Activated CD4-positive, alpha-beta T cell treated with anti-CD3 and anti-CD28 coated beads, Interleukin-10, Interleukin-2, amounts not matched to agents 100 ng/mL and 50 ng/mL, durations not matched to agents 16 hours and 8 hours (primary cell): ENCODE measurements at regions not wholly inside any gene's neighbourhood (a gene's known extent, or its start where the extent isn't known, plus 50 kb on each side); places are given as distances from the start of the nearest gene placed in this dataset.

Source experiments
- DNase-seq: peaks from one replicate; pipeline ENCODE4 v3.0.0-alpha.2; 2020

- no peak for DNase-seq
Observed at GRCh38 chr2:118661179-118661578, 186.3 kb downstream of the EN1 start.

- no peak for DNase-seq
Observed at GRCh38 chr2:118658596-118659198, 188.8 kb downstream of the EN1 start.

GRCh38 chr2:118657466-118657865 lies 190.0 kb downstream of the EN1 start:
- no peak for DNase-seq

DNA sequence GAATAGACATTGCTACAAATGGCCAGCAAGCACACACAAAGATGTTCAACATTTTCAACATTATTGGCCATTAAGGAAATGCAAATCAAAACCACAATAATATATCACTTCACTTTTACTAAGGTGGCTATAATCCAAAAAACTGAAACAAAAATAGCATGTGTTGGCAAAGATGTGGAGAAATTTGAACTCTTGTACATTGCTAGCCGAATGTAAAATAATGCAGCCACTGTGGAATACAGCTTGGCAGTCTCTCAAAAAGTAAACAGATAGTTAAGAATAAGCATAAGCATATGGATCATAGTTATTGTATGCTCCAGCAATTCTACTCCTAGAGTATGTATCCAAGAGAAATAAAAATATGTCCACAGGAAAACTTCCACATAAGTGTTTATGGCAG lies 192.5 kb downstream of the EN1 start:
- DNase-seq: no peak

DNA sequence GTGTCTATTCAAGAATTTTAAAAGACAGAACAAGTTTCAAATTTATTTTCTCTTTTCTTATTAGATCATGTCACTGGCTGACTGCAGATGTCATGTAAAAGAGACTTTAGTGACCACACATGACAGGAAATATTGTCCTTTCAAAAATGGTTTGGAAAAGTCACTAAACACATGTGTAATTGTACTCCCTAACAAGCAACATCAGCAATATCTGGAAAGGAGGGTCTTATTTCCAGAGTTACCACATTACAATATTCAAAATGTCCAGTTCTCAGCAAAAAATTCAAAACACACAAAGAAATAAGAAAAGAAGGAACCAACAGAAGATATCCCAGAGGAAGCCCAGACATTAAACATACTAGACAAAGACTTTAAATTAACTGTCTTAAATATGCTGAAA lies 197.1 kb downstream of the EN1 start:
- no peak for DNase-seq

DNA sequence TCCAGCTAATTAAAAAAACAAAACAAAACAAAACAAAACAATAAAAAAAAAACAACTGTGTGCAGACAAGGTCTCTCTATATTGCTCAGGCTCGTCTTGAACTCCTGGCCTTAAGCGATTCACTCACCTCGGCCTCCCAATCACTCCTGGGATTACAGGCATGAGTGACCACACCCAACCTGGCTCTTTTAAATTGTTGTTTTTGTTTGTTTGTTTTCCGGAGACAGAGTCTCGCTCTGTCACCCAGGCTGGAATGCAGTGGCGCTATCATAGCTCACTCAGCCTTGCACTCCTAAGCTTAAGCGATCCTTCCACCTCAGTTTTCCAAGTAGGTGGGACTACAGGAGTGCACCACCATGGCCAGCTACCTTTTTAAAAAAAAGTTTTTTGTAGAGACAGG lies 201.6 kb downstream of the EN1 start:
- DNase-seq: no peak

GRCh38 chr2:118644190-118644589 lies 203.3 kb downstream of the EN1 start:
- no peak for DNase-seq

- no peak for DNase-seq
Observed at GRCh38 chr2:118643294-118643693, 204.2 kb downstream of the EN1 start.

- no peak for DNase-seq
Observed at GRCh38 chr2:118642501-118642900, 204.9 kb downstream of the EN1 start.

DNA sequence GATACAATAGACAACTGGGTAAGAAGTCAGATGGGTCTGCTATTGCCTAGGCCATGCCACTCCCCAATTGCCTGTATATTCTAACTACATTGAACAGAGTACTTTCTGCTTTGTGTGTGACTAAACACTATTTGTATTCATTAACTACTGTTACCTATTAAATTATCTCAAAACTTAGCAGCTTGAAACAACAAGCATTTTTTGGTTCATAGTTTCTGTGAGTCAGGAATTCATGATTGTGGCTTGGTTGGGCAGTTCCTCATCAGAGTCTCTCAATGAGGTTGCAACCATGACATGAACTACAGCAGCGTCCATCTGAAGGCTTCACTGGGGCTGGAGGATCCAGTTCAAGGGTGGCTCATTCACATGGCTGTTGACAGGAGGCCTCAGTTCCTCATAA lies 205.7 kb downstream of the EN1 start:
- DNase-seq: no peak

DNA sequence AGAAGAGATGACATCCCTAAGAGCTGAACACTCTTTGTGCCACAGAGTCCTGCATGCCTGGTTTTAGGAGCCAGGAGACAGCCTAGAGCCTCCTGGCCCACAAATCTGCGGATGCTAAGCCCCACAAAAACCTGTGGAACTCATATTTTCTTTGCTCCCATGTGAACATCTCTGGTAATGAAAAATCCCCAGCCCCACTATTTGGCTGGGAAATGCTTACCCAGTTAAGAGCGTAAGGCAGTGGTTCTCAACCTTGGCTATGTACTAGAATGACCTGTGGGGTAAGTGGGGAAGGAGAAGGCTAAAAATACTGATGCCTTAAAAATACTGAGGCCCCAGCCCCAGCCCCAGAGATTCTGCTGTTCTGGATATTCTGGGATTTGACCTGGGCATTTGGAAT lies 208.1 kb downstream of the EN1 start:
- DNase-seq: no peak

DNA sequence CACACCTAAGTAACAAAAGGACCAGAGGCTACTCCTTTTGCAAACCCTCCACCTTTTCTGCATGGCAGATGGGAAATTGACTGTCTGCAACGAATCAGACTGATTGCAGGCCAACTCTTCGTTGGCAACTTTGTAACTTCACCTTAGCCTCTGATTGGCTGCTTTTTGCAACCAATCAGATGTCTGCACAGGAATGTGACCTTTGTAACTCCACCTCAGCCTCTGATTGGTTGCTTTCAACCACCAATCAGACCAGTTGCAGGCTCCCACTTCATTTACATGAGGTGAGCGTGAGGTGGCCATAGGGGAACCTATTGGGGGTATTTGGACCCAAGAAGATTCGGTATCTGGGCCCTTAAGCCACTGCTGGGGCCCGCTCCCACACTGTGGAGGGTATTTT lies 209.0 kb downstream of the EN1 start:
- DNase-seq: no peak

- no peak for DNase-seq
Observed at GRCh38 chr2:118635891-118636290, 211.6 kb downstream of the EN1 start.

DNA sequence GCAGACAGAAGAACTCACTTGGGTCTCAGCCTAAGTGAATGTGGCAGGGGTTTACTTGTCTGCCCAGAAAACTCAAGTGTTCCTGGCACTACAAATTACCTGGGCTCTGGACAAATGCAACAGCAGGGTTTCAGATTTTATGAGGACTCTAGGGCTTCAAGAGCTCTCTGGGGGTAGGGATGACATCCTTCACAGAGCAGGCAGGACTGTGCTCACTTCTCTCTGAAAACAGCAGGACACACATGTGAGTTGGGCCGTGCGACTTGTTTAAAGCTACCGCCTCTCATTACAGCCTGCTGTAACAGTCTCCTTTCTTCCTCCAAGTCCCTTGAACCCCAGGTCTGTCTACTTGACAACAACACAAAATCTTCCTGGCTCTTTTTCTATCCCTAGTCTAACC lies 212.6 kb downstream of the EN1 start:
- DNase-seq: no peak

DNA sequence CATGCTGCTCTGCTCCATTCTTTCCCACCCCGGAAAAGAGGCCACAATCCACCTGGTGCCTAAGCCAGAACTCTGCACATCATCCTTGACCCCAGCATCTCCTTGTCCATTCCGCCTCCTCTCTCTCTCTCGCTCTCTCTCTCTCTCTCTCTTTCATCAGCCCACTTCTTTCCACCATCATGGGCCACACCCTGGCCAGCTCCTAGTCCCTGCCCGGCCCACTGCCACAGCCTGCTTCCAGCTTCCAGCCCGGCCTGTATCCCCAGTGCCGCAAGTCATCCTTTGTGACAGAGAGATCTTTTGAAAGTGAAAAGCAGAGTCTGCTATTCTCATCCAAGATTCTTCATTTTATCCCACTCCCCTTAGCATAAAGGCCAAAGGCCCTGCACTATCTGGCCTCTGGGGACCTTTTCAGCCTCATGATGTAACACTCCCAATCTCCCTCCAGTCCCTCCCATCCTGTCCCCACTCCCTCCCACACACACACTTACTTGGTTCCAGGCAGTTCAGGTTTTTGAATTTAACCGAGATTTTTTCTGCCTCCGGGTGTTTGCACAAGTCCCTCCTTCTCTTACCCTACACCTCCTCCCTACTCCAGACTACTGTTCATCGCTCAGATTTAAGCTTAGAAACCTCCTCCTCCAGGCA lies 214.0 kb downstream of the EN1 start:
- no peak for DNase-seq

GRCh38 chr2:118632921-118633320 lies 214.5 kb downstream of the EN1 start:
- no peak for DNase-seq

DNA sequence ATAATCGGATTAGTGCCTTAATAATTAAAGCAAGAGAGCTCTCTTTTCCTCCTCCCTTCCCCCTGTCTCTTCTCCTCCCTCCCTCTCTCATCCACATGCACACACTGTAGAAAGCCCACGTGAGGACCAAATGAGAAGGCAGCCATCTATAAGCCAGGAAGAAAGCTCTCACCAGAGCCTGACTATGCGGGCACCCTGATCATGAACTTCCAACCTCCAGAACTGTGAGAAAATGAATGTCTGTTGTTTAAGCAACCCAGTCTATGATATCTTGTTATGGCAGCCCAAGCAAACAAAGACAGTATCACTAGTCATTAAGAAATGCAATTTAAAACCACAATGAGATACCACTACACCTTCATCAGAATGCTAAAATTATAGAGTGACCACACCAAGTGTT lies 220.3 kb downstream of the EN1 start:
- no peak for DNase-seq

GRCh38 chr2:118622913-118623312 lies 224.5 kb downstream of the EN1 start:
- no peak for DNase-seq

- DNase-seq: no peak
Observed at GRCh38 chr2:118622108-118622507, 225.3 kb downstream of the EN1 start.

DNA sequence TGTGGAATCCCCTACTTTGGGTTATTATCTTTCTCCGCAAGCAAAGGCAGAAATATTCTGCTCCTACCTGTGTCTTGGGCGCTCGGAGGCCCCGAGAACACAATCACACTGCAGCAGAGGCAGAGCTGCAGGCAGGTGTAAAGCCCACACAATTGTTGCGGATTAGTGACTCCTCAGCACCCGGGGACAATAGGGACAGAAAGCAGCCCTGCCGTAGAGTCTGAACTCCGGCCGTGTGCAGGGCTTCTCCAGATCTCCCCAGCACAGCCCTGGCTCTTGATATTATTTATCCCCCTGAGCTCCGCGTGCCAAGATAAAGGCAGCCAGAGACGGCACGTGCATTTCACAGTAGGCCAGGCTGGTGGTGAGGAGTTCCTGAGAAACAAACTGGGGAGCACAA lies 229.2 kb downstream of the EN1 start:
- DNase-seq: no peak

GRCh38 chr2:118616432-118616831 lies 231.0 kb downstream of the EN1 start:
- DNase-seq: no peak

GRCh38 chr2:118614841-118615271 lies 232.6 kb downstream of the EN1 start:
- DNase-seq: no peak

GRCh38 chr2:118613737-118614136 lies 233.7 kb downstream of the EN1 start:
- DNase-seq: no peak

DNA sequence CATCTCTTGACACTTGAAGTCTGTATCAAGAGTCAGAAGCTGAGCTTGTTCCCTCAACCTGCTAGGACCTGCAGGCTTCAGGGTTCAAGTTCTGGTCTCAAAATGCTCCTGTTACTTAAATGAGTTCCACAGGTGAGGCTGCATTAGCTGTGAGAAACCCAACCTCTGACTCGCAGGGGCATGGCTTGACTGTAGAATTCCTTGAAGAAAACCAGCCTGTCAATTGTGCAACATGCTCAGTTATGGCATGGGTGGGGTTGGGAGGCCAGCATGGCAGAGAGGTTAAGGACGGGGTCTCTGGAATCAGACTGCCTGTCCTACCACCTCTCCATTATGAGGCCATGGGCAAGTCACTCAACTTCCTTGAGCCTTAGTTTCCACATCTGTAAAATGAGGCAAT lies 235.8 kb downstream of the EN1 start:
- DNase-seq: no peak

DNA sequence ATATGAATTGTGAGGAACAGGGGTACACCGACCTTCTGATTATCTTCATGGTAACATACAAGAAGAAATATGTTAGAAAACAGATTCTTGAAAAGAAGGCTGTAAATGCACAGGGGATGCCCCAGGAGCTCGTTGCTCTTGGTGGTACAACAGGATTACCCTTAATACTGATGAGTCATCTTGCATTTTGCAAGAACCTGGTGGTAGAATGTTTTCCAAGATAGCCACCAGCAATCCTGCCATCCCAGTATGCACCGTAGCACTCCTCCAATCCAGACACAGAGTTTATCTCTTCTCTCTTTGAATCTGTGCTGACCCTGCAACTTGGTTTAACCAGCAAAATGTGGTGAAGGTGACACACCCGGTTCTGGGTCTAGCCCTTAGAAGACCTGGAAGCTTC lies 238.3 kb downstream of the EN1 start:
- DNase-seq: no peak
